ENCODE measurements at regions not wholly inside any gene's neighbourhood (a gene's known extent, or its start where the extent isn't known, plus 50 kb on each side); places are given as distances from the start of the nearest gene placed in this dataset.

- TF ChIP-seq POLR2A (IDR thresholded peaks at IDR 0.05; ENCODE audit: low read depth, low read length), result no peak
- TF ChIP-seq, protein P1, sequence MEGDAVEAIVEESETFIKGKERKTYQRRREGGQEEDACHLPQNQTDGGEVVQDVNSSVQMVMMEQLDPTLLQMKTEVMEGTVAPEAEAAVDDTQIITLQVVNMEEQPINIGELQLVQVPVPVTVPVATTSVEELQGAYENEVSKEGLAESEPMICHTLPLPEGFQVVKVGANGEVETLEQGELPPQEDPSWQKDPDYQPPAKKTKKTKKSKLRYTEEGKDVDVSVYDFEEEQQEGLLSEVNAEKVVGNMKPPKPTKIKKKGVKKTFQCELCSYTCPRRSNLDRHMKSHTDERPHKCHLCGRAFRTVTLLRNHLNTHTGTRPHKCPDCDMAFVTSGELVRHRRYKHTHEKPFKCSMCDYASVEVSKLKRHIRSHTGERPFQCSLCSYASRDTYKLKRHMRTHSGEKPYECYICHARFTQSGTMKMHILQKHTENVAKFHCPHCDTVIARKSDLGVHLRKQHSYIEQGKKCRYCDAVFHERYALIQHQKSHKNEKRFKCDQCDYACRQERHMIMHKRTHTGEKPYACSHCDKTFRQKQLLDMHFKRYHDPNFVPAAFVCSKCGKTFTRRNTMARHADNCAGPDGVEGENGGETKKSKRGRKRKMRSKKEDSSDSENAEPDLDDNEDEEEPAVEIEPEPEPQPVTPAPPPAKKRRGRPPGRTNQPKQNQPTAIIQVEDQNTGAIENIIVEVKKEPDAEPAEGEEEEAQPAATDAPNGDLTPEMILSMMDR (conservative IDR thresholded peaks at IDR 0.05; ENCODE audit: low read depth, low read length), result no peak
These were observed 1066.3 kb upstream of the NUDT12 start for GRCh38 chr5:104628911-104629310.

All from IMR-90 (cell line).